ENCODE measurements at regions not wholly inside any gene's neighbourhood (a gene's known extent, or its start where the extent isn't known, plus 50 kb on each side); places are given as distances from the start of the nearest gene placed in this dataset.

DNA sequence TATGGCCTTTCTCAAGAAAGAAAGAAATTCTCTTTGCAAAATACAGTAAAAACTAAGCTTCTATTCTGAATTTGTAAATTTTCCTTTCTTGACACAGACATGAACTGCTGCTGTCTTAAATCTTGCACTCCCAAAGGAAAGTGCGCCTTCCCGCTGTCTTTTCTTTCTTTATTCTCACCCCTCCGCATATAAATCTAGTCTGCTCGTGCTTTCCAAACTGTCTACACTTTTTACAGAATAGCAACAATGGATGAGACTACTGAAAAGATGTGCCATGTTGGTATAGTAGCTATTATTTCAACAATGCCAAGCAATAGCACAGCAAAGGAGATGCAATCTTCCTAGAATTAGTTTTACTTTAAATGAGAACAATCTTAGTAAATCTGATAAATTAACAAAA is 328.8 kb upstream of the PDE3A start:
- H3K36me3 ChIP-seq = no peaks in the 10 kb centered on the region
- ATAC-seq (no peak), DNase-seq (no peak)
- no peaks in the 10 kb centered on the region for H3K9me3 ChIP-seq
- H3K4me1 ChIP-seq = peaks cover 0 to 2% (median 0%) of the 10 kb centered on the region in 9 donors
- 60 to 64% methylated on average over 4 of the region's 4 CpGs for WGBS, 2 donors
- H3K27me3 ChIP-seq = no peaks in the 10 kb centered on the region
- H3K27ac ChIP-seq = peak overlapping the region in 7 of 10 donors; percentile 30 to 75 (median 62)
- peak overlapping the region in 9 of 10 donors; percentile 3 to 46 (median 32) for H3K4me3 ChIP-seq
- TF ChIP-seq, protein P1, sequence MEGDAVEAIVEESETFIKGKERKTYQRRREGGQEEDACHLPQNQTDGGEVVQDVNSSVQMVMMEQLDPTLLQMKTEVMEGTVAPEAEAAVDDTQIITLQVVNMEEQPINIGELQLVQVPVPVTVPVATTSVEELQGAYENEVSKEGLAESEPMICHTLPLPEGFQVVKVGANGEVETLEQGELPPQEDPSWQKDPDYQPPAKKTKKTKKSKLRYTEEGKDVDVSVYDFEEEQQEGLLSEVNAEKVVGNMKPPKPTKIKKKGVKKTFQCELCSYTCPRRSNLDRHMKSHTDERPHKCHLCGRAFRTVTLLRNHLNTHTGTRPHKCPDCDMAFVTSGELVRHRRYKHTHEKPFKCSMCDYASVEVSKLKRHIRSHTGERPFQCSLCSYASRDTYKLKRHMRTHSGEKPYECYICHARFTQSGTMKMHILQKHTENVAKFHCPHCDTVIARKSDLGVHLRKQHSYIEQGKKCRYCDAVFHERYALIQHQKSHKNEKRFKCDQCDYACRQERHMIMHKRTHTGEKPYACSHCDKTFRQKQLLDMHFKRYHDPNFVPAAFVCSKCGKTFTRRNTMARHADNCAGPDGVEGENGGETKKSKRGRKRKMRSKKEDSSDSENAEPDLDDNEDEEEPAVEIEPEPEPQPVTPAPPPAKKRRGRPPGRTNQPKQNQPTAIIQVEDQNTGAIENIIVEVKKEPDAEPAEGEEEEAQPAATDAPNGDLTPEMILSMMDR (IDR thresholded peaks at IDR 0.05) = no peak
- intact Hi-C loops (cut with DNase I) = loop anchor here in 1 of 10 donors (10.0 kb wide), 1 partner anchor 175 kb away; no protein-coding TSS in a partner anchor

DNA sequence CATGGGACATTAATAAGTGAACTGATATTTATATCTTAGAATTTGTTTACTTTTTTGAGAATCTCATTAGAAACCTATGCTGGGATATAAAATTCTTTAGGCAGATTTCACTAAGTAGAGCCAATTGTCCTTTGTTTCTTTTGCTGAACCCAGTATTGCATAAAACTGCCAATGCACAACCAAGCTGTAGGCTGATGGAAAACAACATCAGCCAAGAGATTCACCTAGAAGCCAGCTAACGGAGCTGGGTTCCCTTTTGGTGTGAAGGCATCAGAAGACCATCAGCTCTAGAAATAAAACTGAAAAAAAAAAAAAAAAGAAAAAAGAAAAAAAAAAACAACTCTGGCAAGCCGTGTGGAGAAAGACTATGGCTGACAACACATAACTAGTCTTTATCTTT is 328.2 kb upstream of the PDE3A start:
- Histone ChIP-seq H3K27ac (peak overlapping the region in 8 of 10 donors; percentile 30 to 75 (median 61)), H3K36me3 (no peaks in the 10 kb centered on the region), H3K9me3 (no peaks in the 10 kb centered on the region), H3K4me1 (peaks cover 0 to 9% (median 0%) of the 10 kb centered on the region in 9 donors), H3K4me3 (peak overlapping the region in 9 of 10 donors; percentile 14 to 46 (median 32)), H3K27me3 (no peaks in the 10 kb centered on the region)
- DNase-seq = no peak
- intact Hi-C loops (cut with DNase I) = no loop called here
- WGBS, 2 donors = 24 to 33% methylated on average over 2 of the region's 2 CpGs
- TF ChIP-seq, protein P1 (IDR thresholded peaks at IDR 0.05) = no peak
- peak in 3 of 8 donors; percentile 42 to 57 (median 51) for ATAC-seq

DNA sequence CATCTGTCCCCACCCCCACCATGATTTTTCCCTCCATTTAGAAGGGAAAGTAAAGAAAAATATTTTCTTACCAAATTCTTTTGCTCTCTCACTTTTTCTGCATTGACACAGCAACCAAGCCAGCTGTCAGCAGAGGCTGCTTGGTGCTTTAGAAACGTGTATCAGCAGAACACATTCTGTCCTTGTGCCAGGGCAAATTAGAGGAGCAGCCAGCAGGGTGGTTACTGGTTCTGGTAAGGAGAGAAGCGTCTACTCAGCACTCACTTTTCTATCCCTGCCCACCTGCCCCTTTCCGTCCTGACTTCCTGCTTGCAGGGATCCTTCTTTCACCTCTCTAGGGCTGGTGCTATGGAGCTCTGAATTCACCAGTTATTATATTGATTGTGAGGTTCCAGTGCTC is 327.5 kb upstream of the PDE3A start:
- H3K27ac ChIP-seq = peak overlapping the region in 8 of 10 donors; percentile 30 to 75 (median 61)
- peak overlapping the region in 9 of 10 donors; percentile 3 to 46 (median 32) for H3K4me3 ChIP-seq

DNA sequence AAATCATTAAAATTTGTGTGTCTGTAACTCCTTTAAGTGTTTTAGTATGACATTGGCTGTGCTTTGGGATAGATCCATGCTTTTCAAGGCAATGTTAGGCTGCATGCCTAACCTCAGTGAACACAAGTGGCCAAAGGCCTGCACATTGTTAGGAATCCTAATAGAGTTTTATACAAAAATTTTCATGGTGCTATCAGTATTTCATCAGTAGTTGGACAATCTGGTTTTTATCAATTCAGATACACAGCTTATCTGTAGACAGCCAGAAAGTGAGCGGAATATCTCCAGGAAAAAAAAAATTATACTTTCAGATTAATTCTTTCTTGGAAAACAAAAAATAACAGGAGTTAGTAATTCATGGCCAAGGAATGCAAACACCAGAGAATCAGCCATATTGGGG is 324.0 kb upstream of the PDE3A start:
- H3K27me3 ChIP-seq = no peaks in the 10 kb centered on the region
- intact Hi-C loops (cut with DNase I) = no loop called here
- TF ChIP-seq, protein P1 (IDR thresholded peaks at IDR 0.05) = no peak
- H3K36me3 ChIP-seq = no peaks in the 10 kb centered on the region
- ATAC-seq (peak in 4 of 8 donors; percentile 15 to 50 (median 39)), DNase-seq (no peak)
- H3K4me1 ChIP-seq = peaks cover 0 to 9% (median 0%) of the 10 kb centered on the region in 9 donors
- peak overlapping the region in 1 of 10 donors; percentile 6 for H3K27ac ChIP-seq
- WGBS, 2 donors = 77 to 85% methylated on average over 1 of the region's 1 CpG
- H3K9me3 ChIP-seq = no peaks in the 10 kb centered on the region
- no peak overlapping the region for H3K4me3 ChIP-seq

More for the DNA sequence above, 327.5 kb upstream of the PDE3A start:
- Histone ChIP-seq H3K36me3 (no peaks in the 10 kb centered on the region), H3K9me3 (no peaks in the 10 kb centered on the region), H3K27me3 (no peaks in the 10 kb centered on the region), H3K4me1 (peaks cover 0 to 9% (median 0%) of the 10 kb centered on the region in 9 donors)
- ATAC-seq (peak; percentile 47 to 93 (median 86)), DNase-seq (peak; percentile 10 to 48)
- 23 to 24% methylated on average over 3 of the region's 3 CpGs for WGBS, 2 donors
- TF ChIP-seq, protein P1 (IDR thresholded peaks at IDR 0.05) = peak in 3 of 9 donors; percentile 33 to 37 (median 34)
- intact Hi-C loops (cut with DNase I) = no loop called here

All from heart right ventricle (tissue), 16 donors.